Spleen (tissue), 11 donors: ENCODE measurements at regions not wholly inside any gene's neighbourhood (a gene's known extent, or its start where the extent isn't known, plus 50 kb on each side); places are given as distances from the start of the nearest gene placed in this dataset.

Experiments
- DNase-seq: peaks from one replicate; pipeline ENCODE4 v3.0.0-alpha.2; 2020
- H3K27ac ChIP-seq, 8 donors: fragments of 200-600 bp; sonication (generic) in 7 of 8; 1 replicate in 4 of 8; 2 replicates in 4 of 8; pipeline versions ENCODE4 v1.5.0 to v1.8.0; 2016 to 2021; ENCODE audit warnings: inconsistent platforms in 4 of 8, mild to moderate bottlenecking in 4 of 8, moderate library complexity in 1 of 8
- H3K27me3 ChIP-seq, 7 donors: fragments of 200-600 bp; sonication (generic) in 6 of 7; replicated peaks in 1 of 7; 1 replicate in 4 of 7; 2 replicates in 3 of 7; pipeline versions ENCODE4 v1.5.0 to v1.8.0; 2016 to 2021; ENCODE audit warnings: inconsistent platforms in 3 of 7, mild to moderate bottlenecking in 1 of 7
- H3K36me3 ChIP-seq, 6 donors: fragments of 200-600 bp; sonication (generic) in 5 of 6; 1 replicate in 4 of 6; 2 replicates in 2 of 6; pipeline versions ENCODE4 v1.5.0 to v1.8.0; 2016 to 2021; ENCODE audit warnings: inconsistent platforms in 2 of 6
- H3K4me1 ChIP-seq, 6 donors: fragments of 200-600 bp; sonication (generic) in 5 of 6; 1 replicate in 3 of 6; 2 replicates in 3 of 6; pipeline versions ENCODE4 v1.5.0 to v1.8.0; 2016 to 2021; ENCODE audit warnings: inconsistent platforms in 3 of 6
- H3K4me3 ChIP-seq, 8 donors: fragments of 200-600 bp; sonication (generic) in 7 of 8; 1 replicate in 4 of 8; 2 replicates in 4 of 8; pipeline versions ENCODE4 v1.5.0 to v1.8.0; 2016 to 2021; ENCODE audit warnings: inconsistent platforms in 4 of 8, mild to moderate bottlenecking in 4 of 8, moderate library complexity in 2 of 8
- H3K9me3 ChIP-seq, 8 donors: fragments of 200-600 bp; sonication (generic) in 7 of 8; 1 replicate in 4 of 8; 2 replicates in 4 of 8; pipeline versions ENCODE4 v1.5.0 to v1.8.0; 2016 to 2021; ENCODE audit warnings: inconsistent platforms in 4 of 8
- CTCF ChIP-seq, 11 experiments: fragments of 200-600 bp in 7 of 11; fragments of 450-650 bp in 4 of 11; sonication (generic) in 4 of 11; IDR thresholded peaks in 8 of 11; conservative IDR thresholded peaks in 3 of 11; 1 replicate in 7 of 11; 2 replicates in 4 of 11; pipeline versions ENCODE4 v1.4.0 to v1.8.0; 2016 to 2021; ENCODE audit warnings: antibody characterized with exemption in 11 of 11, inconsistent platforms in 4 of 11, mild to moderate bottlenecking in 1 of 11
- POLR2A ChIP-seq, 3 donors: fragments of 450-650 bp; IDR thresholded peaks; one replicate each; pipeline ENCODE4 v1.5.1; 2017; ENCODE audit warnings: antibody characterized with exemption in 3 of 3, mild to moderate bottlenecking in 1 of 3
- POLR2AphosphoS5 ChIP-seq, 3 donors: sonication (generic); formaldehyde crosslinking; IDR thresholded peaks; one replicate each; pipeline ENCODE4 v1.5.1; 2017; ENCODE audit warnings: antibody characterized with exemption in 3 of 3
- WGBS, 5 donors: extraction: QIAGEN DNeasy Blood & Tissue Kit in 3 of 5; methylation state at CpG; one replicate each; pipeline versions ENCODE4 v1.1.5 to v1.1.7; 2013 to 2018; 5-methylcytosine and 5-hydroxymethylcytosine counted together
- intact Hi-C: fragments of 100-400 bp; cut with DNase I; formaldehyde crosslinking; loops from one replicate; pipeline ENCODE4 v1.15.0; 2023; ENCODE audit warnings: low total_unique reads
- donor health status: healthy with polysubstance abuse.
- donor health status: DM: no; HTN: no; CAD: no; lungs with moderate emphysema.
- donor health status: DM: no; HTN: no; CAD: no.
- donor health status: Bipolar disorder and iron deficiency.
- donor health status: healthy.
- donor health status: DM: no; HTN: no; CAD: no.
- donor health status: DM: yes; HTN: yes; CAD: no.

GRCh38 chr7:97460433-97460832, 271.5 kb upstream of the TAC1 start:
- no peak for DNase-seq
- Histone ChIP-seq H3K9me3 (peaks cover 0 to 34% (median 19%) of the 10 kb centered on the region in 8 donors), H3K27ac (no peak overlapping the region), H3K4me1 (no peaks in the 10 kb centered on the region), H3K4me3 (no peak overlapping the region), H3K27me3 (no peaks in the 10 kb centered on the region), H3K36me3 (no peaks in the 10 kb centered on the region)
- intact Hi-C loops, result no loop called here
- TF ChIP-seq CTCF (IDR thresholded peaks at IDR 0.05 in 8 of 11, conservative IDR thresholded peaks at IDR 0.05 in 3 of 11) (no peak), POLR2AphosphoS5 (IDR thresholded peaks at IDR 0.05) (no peak), POLR2A (IDR thresholded peaks at IDR 0.05) (no peak)
- 78 to 96% (median 85%) methylated on average over 1 of the region's 1 CpG for WGBS, 5 donors

- H3K4me3 ChIP-seq, result no peak overlapping the region
- no peaks in the 10 kb centered on the region for H3K36me3 ChIP-seq
- H3K27ac ChIP-seq, result no peak overlapping the region
- intact Hi-C loops, result no loop called here
- TF ChIP-seq CTCF (IDR thresholded peaks at IDR 0.05 in 8 of 11, conservative IDR thresholded peaks at IDR 0.05 in 3 of 11) (no peak), POLR2A (IDR thresholded peaks at IDR 0.05) (no peak), POLR2AphosphoS5 (IDR thresholded peaks at IDR 0.05) (no peak)
- peaks cover 0 to 34% (median 19%) of the 10 kb centered on the region in 8 donors for H3K9me3 ChIP-seq
- no peak for DNase-seq
- no peaks in the 10 kb centered on the region for H3K4me1 ChIP-seq
- H3K27me3 ChIP-seq, result no peaks in the 10 kb centered on the region
Measured at GRCh38 chr7:97461596-97461995, 270.3 kb upstream of the TAC1 start.

- no peak overlapping the region for H3K27ac ChIP-seq
- peaks cover 0 to 22% (median 12%) of the 10 kb centered on the region in 8 donors for H3K9me3 ChIP-seq
- H3K36me3 ChIP-seq, result no peaks in the 10 kb centered on the region
- no peaks in the 10 kb centered on the region for H3K27me3 ChIP-seq
- H3K4me3 ChIP-seq, result no peak overlapping the region
- TF ChIP-seq POLR2AphosphoS5 (IDR thresholded peaks at IDR 0.05) (no peak), CTCF (IDR thresholded peaks at IDR 0.05 in 8 of 11, conservative IDR thresholded peaks at IDR 0.05 in 3 of 11) (no peak), POLR2A (IDR thresholded peaks at IDR 0.05) (no peak)
- H3K4me1 ChIP-seq, result no peaks in the 10 kb centered on the region
- DNase-seq, result no peak
- WGBS, 5 donors, result 54 to 60% (median 59%) methylated on average over 2 of the region's 2 CpGs
- intact Hi-C loops, result no loop called here
Measured at GRCh38 chr7:97466071-97466470, 265.8 kb upstream of the TAC1 start.

GRCh38 chr7:97466999-97467740, 264.7 kb upstream of the TAC1 start:
- intact Hi-C loops, result no loop called here
- H3K4me1 ChIP-seq, result no peaks in the 10 kb centered on the region
- WGBS, 5 donors, result 53 to 71% (median 66%) methylated on average over 5 to 6 of the region's 6 CpGs
- no peaks in the 10 kb centered on the region for H3K27me3 ChIP-seq
- peaks cover 0 to 11% (median 1%) of the 10 kb centered on the region in 8 donors for H3K9me3 ChIP-seq
- TF ChIP-seq POLR2A (IDR thresholded peaks at IDR 0.05), result no peak
- TF ChIP-seq POLR2AphosphoS5 (IDR thresholded peaks at IDR 0.05), result no peak
- no peak for TF ChIP-seq CTCF (IDR thresholded peaks at IDR 0.05 in 8 of 11, conservative IDR thresholded peaks at IDR 0.05 in 3 of 11)
- DNase-seq, result no peak
- H3K36me3 ChIP-seq, result no peaks in the 10 kb centered on the region
- H3K27ac ChIP-seq, result no peak overlapping the region
- no peak overlapping the region for H3K4me3 ChIP-seq
